HPDE6-E6E7 (cell line): ENCODE measurements at regions not wholly inside any gene's neighbourhood (a gene's known extent, or its start where the extent isn't known, plus 50 kb on each side); places are given as distances from the start of the nearest gene placed in this dataset.

Experiments used
- DNase-seq: peaks from one replicate; pipeline ENCODE4 v3.0.0; 2011; ENCODE audit warnings: missing footprints; ENCODE audit errors: extremely low spot score

- DNase-seq, result no peak
Measured at GRCh38 chr1:56442290-56442877, 137.0 kb downstream of the PLPP3 start.

GRCh38 chr1:56441601-56442000 lies 137.8 kb downstream of the PLPP3 start:
- no peak for DNase-seq

GRCh38 chr1:56439610-56440264 lies 139.6 kb downstream of the PLPP3 start:
- no peak for DNase-seq

GRCh38 chr1:56438901-56439551 lies 140.3 kb downstream of the PLPP3 start:
- no peak for DNase-seq

- no peak for DNase-seq
Measured at GRCh38 chr1:56437959-56438358, 141.4 kb downstream of the PLPP3 start.

GRCh38 chr1:56436912-56437417 lies 142.4 kb downstream of the PLPP3 start:
- DNase-seq, result no peak

- DNase-seq, result no peak
Measured at GRCh38 chr1:56436296-56436695, 143.1 kb downstream of the PLPP3 start.

- DNase-seq, result no peak
Measured at GRCh38 chr1:56435434-56436262, 143.7 kb downstream of the PLPP3 start.

GRCh38 chr1:56434740-56435139 lies 144.6 kb downstream of the PLPP3 start:
- DNase-seq, result no peak

GRCh38 chr1:56434025-56434424 lies 145.3 kb downstream of the PLPP3 start:
- no peak for DNase-seq

- no peak for DNase-seq
Measured at GRCh38 chr1:56433056-56433577, 146.2 kb downstream of the PLPP3 start.

GRCh38 chr1:56432166-56432971 lies 147.0 kb downstream of the PLPP3 start:
- DNase-seq, result no peak

GRCh38 chr1:56430141-56430839 lies 149.1 kb downstream of the PLPP3 start:
- no peak for DNase-seq

GRCh38 chr1:56429288-56429687 lies 150.1 kb downstream of the PLPP3 start:
- no peak for DNase-seq

- DNase-seq, result no peak
Measured at GRCh38 chr1:56426587-56427381, 152.6 kb downstream of the PLPP3 start.

- no peak for DNase-seq
Measured at GRCh38 chr1:56425494-56426037, 153.8 kb downstream of the PLPP3 start.

GRCh38 chr1:56424744-56425493 lies 154.4 kb downstream of the PLPP3 start:
- no peak for DNase-seq

GRCh38 chr1:56423716-56424115 lies 155.6 kb downstream of the PLPP3 start:
- DNase-seq, result no peak
